ENCODE measurements at regions not wholly inside any gene's neighbourhood (a gene's known extent, or its start where the extent isn't known, plus 50 kb on each side); places are given as distances from the start of the nearest gene placed in this dataset.

DNA sequence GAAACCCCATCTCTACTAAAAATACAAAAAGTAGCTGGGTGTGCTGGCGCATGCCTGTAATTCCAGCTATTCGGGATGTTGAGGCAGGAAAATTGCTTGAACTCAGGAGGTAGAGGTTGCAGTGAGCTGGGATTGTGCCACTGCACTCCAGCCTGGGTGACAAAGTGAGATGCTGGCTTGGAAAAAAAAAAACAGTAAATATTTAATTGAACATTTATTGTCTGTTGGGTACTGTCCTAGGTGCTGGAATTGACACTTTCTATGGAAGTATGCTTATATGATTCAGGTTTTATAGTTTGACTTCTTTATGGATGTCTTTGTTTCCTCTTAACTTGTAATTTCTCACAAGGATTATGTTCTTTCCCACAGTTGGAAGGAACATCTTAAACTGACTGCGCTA, 633.1 kb upstream of the SETBP1 start:
- no peaks in the 10 kb centered on the region for H3K4me1 ChIP-seq (ENCODE audit: control insufficient read depth, insufficient read depth, low read length)
- Mint-ChIP-seq H3K9me3 (no peaks in the 10 kb centered on the region), H3K36me3 (ENCODE audit: low read depth) (no peaks in the 10 kb centered on the region), H3K27ac (no peak overlapping the region), H3K27me3 (ENCODE audit: insufficient read depth) (no peaks in the 10 kb centered on the region), H3K4me1 (peaks cover 7% of the 10 kb centered on the region), H3K4me3 (no peak overlapping the region)
- 88 to 96% methylated on average over 3 of the region's 3 CpGs for WGBS, 2 experiments (ENCODE audit: insufficient coverage in 1 of 2, insufficient read length in 1 of 2)
- H3K27ac ChIP-seq (ENCODE audit: low read depth, low read length): no peak overlapping the region
- TF ChIP-seq, protein P1, sequence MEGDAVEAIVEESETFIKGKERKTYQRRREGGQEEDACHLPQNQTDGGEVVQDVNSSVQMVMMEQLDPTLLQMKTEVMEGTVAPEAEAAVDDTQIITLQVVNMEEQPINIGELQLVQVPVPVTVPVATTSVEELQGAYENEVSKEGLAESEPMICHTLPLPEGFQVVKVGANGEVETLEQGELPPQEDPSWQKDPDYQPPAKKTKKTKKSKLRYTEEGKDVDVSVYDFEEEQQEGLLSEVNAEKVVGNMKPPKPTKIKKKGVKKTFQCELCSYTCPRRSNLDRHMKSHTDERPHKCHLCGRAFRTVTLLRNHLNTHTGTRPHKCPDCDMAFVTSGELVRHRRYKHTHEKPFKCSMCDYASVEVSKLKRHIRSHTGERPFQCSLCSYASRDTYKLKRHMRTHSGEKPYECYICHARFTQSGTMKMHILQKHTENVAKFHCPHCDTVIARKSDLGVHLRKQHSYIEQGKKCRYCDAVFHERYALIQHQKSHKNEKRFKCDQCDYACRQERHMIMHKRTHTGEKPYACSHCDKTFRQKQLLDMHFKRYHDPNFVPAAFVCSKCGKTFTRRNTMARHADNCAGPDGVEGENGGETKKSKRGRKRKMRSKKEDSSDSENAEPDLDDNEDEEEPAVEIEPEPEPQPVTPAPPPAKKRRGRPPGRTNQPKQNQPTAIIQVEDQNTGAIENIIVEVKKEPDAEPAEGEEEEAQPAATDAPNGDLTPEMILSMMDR (conservative IDR thresholded peaks at IDR 0.05): no peak
- H3K4me3 ChIP-seq (ENCODE audit: low read length): no peak overlapping the region
- no peaks in the 10 kb centered on the region for H3K36me3 ChIP-seq (ENCODE audit: control insufficient read depth, insufficient read depth, low read length)
- H3K9me3 ChIP-seq (ENCODE audit: control insufficient read depth, low read length): no peaks in the 10 kb centered on the region
- H3K27me3 ChIP-seq (ENCODE audit: control insufficient read depth, insufficient read depth, low read length, poor library complexity, severe bottlenecking): no peaks in the 10 kb centered on the region
- no peak for DNase-seq
- no peak overlapping the region for H3K9ac ChIP-seq (ENCODE audit: extremely low read depth, low read length, poor library complexity, severe bottlenecking)

DNA sequence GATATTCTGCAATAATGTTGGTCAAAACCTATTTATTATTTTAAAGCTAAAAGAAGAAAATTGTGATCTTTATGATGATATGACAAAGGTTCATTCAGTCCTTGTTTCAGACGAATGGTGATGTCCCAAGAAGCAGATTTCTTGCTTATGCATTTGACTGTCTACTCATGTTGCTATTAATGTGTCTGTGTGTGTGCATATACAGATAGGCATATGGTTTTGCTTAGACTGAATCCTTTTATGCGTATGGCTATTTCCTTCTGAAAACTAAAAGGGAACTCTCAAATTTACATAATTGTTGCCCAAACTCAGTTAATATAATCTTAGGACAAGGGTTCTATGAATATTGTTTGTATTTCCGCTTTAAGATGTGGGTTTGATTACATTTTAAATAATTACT, 632.3 kb upstream of the SETBP1 start:
- no peak overlapping the region for H3K4me3 Mint-ChIP-seq
- Histone ChIP-seq H3K9me3 (ENCODE audit: control insufficient read depth, low read length) (no peaks in the 10 kb centered on the region), H3K27ac (ENCODE audit: low read depth, low read length) (no peak overlapping the region), H3K4me1 (ENCODE audit: control insufficient read depth, insufficient read depth, low read length) (no peaks in the 10 kb centered on the region), H3K4me3 (ENCODE audit: low read length) (no peak overlapping the region), H3K36me3 (ENCODE audit: control insufficient read depth, insufficient read depth, low read length) (no peaks in the 10 kb centered on the region), H3K27me3 (ENCODE audit: control insufficient read depth, insufficient read depth, low read length, poor library complexity, severe bottlenecking) (no peaks in the 10 kb centered on the region), H3K9ac (ENCODE audit: extremely low read depth, low read length, poor library complexity, severe bottlenecking) (no peak overlapping the region)
- TF ChIP-seq, protein P1 (conservative IDR thresholded peaks at IDR 0.05): no peak
- 94% methylated on average over 2 of the region's 3 CpGs; no CpG with 5 or more reads in 1 of the 2 experiments for WGBS, 2 experiments (ENCODE audit: insufficient coverage in 1 of 2, insufficient read length in 1 of 2)
- DNase-seq: no peak
- H3K27me3 Mint-ChIP-seq (ENCODE audit: insufficient read depth): no peaks in the 10 kb centered on the region
- no peaks in the 10 kb centered on the region for H3K9me3 Mint-ChIP-seq
- H3K36me3 Mint-ChIP-seq (ENCODE audit: low read depth): no peaks in the 10 kb centered on the region
- H3K27ac Mint-ChIP-seq: no peak overlapping the region
- H3K4me1 Mint-ChIP-seq: peaks cover 7% of the 10 kb centered on the region

DNA sequence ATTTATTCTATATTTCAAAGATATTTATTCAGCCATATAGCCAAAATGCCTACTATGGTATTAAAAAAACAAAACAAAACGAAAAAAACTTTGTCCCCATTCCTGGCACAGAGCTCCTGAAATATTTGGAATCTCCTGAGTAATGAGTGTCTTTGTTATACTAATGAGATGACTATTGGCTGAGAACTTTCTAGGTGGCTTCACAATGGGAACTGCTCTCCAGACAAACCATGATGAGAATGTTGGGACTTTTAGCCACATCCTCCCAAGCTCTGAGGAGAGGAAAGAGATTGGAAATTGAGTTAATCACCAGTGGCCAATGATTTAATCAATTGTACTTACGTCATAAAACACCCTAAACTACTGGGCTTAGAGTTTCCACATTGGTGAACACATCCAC, 631.8 kb upstream of the SETBP1 start:
- Histone ChIP-seq H3K9ac (ENCODE audit: extremely low read depth, low read length, poor library complexity, severe bottlenecking) (no peak overlapping the region), H3K36me3 (ENCODE audit: control insufficient read depth, insufficient read depth, low read length) (no peaks in the 10 kb centered on the region), H3K9me3 (ENCODE audit: control insufficient read depth, low read length) (no peaks in the 10 kb centered on the region), H3K27me3 (ENCODE audit: control insufficient read depth, insufficient read depth, low read length, poor library complexity, severe bottlenecking) (no peaks in the 10 kb centered on the region), H3K4me3 (ENCODE audit: low read length) (no peak overlapping the region), H3K27ac (ENCODE audit: low read depth, low read length) (no peak overlapping the region), H3K4me1 (ENCODE audit: control insufficient read depth, insufficient read depth, low read length) (no peaks in the 10 kb centered on the region)
- no peaks in the 10 kb centered on the region for H3K27me3 Mint-ChIP-seq (ENCODE audit: insufficient read depth)
- DNase-seq: peak; percentile 52
- no peak overlapping the region for H3K4me3 Mint-ChIP-seq
- TF ChIP-seq, protein P1 (conservative IDR thresholded peaks at IDR 0.05): no peak
- H3K9me3 Mint-ChIP-seq: no peaks in the 10 kb centered on the region
- peaks cover 7% of the 10 kb centered on the region for H3K4me1 Mint-ChIP-seq
- 75 to 100% methylated on average over 1 to 2 of the region's 2 CpGs for WGBS, 2 experiments (ENCODE audit: insufficient coverage in 1 of 2, insufficient read length in 1 of 2)
- H3K27ac Mint-ChIP-seq: no peak overlapping the region
- H3K36me3 Mint-ChIP-seq (ENCODE audit: low read depth): no peaks in the 10 kb centered on the region

Measured in endodermal cell (in vitro differentiated cells).